ENCODE measurements at regions not wholly inside any gene's neighbourhood (a gene's known extent, or its start where the extent isn't known, plus 50 kb on each side); places are given as distances from the start of the nearest gene placed in this dataset.

DNA sequence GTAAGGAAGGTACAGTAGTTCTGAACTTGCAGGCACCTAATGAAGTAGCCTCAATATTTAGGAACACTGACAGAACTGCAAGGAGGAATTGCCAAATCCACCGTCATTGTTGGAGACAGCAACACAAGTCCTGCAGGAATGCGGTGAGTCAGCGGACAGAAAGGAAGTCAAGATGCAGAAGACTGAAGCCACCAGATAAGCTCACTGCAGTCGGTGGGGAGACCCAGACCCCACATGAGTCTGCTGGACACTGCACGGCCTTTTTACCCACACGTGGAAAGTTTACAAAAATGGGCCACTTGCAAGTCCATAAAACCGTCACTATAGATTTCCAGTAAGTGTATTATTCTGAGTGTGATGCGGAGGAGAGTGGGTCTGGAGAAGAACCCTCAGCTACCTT lies 1471.6 kb downstream of the TBC1D22A start:
- no peak for DNase-seq

DNA sequence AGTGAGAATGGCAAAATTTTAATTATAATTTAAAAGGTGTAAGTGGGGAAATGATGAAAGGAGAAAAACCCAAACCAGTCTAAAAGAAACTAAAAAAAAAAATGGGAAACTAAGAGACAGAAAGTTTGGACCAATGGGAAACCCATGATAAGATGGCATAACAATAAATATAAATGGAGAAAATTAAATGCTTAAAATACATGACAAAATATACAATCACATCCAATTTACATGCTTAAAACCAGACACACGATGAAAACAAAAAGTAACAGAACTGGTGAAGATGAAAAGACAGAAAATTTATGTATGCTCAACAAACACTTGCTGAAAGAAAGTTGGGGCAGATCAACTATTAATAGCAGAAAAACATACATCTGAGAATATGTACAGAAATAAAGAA lies 1471.1 kb downstream of the TBC1D22A start:
- no peak for DNase-seq

DNA sequence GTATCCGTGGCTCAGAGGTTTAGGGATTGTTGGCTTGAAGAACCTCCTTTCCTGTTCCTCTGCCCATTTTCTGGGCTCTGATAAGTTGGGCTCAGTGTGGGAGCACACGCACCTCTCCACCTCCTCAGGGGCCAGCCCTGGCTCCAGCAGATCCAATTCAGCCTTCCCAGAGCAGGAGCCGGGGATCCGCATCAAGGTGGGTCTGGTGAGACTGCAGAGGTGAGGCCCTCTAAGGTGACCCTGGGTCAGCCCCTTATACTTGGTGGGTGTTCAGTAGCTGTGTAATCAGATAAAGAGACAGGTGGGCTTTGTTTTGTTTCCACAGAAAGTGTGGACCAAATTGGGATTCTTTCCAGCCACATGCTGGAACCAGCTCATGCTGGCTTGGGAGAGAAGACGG lies 1466.0 kb downstream of the TBC1D22A start:
- DNase-seq = no peak

DNA sequence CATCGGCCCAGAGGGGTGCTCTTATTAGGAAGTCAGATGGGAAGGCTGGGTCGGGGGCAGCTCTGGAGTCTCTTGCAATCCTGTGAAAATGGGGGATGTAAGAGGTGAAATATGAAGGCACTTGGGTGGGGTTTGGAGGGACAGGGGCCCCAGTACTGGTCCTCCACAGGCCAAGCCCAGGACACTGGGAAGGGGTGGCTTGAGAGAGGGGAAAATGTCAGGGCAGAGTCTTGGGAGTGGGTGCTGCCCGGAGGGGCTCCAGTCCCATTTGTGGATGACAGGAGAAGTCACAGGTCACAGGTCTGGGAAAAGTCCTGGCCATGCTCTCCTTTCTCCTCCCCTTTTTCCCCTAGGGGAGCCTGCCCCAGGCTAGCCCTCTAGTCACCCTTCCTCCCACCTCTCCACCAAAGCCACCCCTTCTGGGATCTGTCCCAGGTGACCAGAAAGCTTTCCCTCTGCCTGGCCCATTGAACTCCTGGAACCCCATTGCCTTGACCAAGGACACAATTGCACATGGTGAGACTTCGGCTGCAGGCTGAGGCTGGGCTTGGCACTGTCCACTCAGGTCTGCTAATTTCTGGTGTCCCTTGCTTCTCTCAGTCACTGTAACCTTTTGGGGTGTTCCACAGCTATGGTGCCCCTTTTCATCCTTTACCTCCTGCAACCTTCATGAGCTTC lies 1465.0 kb downstream of the TBC1D22A start:
- no peak for DNase-seq

DNA sequence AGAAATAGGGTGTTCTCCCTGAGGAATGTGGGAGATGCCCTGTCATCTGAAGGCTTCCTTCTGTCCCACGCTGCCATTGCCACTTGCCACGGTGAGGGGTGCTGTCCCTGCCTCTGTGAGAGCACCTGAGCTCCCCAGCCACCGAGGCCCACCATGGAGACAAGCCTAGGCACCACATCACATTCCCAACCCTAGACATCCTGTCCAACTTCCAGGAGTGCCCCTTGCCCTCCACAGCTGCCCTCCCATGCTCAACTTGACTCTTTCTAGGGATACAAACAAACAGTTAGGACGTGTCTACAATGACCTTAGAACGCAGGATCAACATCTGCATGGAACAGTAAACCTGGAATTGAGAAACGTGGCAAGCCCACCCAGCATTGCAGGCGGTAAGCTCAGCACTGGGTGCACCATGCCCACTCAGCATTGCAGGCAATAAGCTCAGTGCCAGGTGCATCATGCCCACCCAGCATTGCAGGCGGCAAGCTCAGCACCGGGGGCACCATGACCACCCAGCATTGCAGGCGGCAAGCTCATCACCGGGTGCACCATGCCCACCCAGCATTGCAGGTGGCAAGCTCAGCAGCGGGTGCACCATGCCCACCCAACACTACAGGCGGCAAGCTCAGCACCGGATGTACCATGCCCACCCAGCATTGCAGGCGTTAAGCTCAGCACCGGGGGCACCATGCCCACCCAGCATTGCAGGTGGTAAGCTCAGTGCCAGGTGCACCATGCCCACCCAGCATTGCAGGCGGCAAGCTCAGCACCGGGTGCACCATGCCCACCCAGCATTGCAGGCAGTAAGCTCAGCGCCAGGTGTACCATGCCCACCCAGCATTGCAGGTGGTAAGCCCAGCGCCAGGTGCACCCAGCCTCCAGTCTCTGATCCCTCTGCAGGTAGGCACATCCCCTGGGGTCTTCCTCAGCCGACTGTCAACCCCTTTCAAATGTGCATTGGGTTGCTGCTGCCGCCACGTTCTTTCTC lies 1463.9 kb downstream of the TBC1D22A start:
- DNase-seq = no peak

DNA sequence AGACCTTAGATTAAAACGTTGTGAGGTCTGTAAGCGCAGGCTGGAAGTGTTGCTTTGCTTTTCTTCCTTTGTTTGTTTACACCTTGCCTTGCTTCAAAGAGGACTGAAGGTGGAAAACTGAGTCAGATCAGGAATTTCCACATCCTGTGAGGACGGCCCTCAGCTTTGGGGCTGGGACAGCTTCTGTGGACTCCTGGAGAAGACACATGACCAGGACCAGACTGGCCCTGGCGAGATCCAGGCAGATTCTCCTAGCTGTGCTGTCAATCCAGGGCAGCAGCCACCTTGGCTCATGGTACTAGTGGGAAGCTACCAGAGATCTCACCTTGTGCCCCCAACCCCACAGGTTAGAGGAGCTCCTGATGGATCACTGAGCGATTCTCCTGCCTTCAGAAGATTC lies 1461.9 kb downstream of the TBC1D22A start:
- no peak for DNase-seq

DNA sequence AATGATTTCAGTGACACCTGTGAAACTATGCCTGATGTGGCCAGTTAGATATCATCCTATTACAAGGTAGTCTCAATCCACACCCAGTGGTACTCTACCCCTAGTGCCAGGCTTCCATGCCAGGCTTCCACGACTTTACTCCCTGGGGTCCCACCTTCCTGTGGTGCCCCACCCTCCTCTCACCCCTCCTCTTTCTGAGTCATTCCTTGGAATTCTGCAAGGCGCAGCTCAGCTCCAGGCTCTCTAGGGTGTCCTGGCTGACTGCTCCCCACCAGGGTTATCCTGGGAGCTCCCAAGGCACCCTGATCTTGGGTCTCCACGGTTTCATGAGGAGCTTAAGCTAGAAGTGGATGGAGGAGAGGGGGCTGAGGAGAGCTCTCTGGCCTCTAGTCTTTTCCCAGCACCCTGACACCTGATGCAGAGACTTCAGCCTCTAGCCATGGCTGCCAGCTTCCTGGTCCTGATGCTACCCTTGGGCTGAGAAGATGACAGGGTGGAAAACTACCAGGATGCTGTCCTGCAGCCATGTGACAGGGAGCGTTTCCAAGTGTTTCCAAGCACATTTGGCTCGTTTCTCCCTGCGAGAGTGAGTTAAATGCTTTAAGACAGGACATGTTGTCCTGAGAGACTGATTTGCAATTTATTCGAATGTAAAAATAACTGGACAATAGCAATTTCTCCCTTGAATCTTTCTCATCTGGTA lies 1461.2 kb downstream of the TBC1D22A start:
- no peak for DNase-seq

DNA sequence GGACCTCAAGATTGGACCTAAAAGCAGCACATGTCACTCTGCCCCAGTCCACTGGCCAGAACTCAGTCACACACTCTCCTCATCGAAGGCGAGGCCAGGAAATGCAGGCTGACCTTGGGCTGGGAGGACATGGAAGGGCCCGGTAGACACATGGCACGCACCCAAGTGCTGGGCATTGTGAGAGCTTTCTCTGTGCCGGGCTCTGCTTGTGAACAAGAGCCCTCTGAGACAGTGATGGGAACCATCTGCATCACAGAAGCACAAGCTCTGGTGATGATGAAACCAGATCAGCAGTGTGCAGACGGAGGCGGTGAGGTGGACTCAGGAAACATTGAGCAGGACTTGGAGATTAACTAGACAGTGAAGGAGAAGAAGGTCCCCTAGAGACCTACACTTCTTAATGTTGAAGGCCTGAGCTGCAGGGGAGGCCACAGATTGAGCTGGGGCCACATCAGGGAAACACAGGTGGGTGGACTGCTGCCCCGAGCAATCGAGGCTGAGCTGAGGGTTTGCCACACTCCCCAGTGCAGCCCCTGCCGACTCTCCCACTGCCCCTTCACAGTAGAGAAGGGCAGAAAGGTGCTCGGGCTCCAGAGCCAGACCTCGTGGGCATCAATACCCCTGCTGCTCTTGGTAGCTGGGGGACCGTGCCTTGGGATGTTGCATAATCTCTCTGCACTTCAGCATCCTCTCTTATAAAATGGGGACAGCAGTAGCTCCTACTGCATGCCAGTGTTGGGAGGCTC lies 1460.5 kb downstream of the TBC1D22A start:
- DNase-seq = no peak

DNA sequence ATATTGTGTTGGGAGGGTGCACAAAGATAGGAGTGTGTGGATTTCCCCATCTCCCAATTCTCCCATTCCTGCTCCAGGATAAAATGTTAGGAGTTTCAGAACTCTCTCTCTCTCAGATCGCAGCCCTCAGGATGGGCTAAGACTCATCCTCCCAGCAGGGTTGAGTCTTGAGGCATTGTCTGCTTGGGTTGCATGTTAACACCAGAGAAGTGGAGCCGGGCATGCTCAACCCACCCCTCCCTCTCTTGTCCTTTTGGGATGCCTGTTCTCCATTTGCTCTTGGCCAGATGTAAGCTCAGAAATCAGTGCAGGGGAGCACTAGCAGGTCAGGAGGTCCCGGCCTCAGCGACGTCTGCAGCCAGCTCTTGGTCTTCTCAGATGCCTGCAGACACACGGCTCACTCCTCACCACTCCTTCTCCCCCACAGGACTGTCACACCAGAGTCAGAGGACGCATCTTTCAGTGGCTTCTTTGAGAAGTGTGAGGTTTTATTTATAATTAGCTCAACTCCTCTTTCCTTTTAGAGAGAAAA lies 1456.5 kb downstream of the TBC1D22A start:
- no peak for DNase-seq

DNA sequence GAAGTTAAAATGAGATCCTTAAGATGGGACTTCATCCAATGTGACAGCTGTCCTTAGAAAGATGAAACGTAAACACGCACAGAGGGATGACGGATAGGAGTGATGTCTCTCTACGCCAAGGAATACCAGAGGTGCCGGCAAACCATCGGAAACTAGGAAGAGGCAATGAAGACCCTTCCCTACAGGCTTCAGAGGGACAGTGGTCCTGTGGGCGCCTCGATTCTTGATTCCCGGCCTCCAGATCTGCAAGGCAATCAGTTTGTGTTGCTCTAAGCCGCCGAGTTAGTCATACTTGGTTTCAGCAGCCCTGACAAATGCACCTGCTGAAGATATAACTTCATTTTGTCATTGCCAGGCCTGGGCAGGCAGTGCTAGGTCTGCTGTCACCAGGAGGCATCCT lies 1455.1 kb downstream of the TBC1D22A start:
- DNase-seq = no peak

DNA sequence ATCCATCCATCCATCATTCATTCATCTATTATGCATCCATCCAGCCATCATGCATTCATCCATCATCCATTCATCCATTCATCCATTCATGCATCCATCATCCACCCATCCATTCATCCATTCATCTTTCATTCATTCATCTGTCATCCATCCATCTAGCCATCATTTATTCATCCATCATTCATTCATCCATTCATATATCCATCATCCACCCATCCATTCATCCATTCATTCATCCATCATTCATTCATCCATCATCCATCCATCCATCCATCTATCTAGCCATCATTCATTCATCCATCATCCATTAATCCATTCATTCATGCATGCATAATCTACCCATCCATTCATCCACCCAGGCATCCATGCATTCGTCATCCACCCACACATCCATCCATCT lies 1450.3 kb downstream of the TBC1D22A start:
- DNase-seq = no peak

DNA sequence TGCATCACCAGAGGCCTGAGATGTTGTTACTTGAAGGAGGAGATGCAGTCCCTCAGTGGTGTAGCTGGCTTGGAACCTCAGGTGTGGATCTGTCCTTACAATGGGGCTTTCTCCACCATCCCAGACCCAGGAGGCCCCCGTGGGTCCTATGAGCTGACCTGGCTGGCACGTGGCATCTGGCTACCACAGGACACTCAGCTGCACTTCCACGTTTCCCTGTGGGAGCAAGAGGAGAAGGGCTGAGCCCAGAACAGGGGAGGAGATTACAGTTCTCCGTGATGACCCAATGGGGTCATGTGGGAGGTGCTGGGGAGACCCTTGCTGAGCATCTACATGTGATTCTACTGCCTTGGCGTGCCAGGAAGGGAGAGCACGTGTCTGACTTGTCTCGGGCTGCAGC lies 1448.4 kb downstream of the TBC1D22A start:
- no peak for DNase-seq

DNA sequence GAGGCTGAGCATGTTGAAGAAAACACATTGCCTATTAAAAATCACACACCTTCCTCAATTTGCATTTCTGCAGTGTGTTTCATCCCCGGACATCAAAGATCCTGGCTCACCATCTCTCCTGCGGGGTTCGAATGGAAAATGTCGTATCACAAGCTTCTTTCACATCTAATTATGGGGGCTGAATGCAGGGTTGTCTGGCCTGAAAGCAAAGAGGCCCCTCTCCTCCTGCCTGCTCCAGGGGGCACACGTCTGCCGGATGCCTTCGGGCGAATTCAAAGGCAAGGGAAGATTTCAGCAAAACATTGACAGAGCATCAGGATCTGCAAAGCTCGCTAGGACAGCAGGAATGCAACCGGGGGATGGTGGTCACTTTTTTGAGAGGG lies 1447.7 kb downstream of the TBC1D22A start:
- DNase-seq = no peak

DNA sequence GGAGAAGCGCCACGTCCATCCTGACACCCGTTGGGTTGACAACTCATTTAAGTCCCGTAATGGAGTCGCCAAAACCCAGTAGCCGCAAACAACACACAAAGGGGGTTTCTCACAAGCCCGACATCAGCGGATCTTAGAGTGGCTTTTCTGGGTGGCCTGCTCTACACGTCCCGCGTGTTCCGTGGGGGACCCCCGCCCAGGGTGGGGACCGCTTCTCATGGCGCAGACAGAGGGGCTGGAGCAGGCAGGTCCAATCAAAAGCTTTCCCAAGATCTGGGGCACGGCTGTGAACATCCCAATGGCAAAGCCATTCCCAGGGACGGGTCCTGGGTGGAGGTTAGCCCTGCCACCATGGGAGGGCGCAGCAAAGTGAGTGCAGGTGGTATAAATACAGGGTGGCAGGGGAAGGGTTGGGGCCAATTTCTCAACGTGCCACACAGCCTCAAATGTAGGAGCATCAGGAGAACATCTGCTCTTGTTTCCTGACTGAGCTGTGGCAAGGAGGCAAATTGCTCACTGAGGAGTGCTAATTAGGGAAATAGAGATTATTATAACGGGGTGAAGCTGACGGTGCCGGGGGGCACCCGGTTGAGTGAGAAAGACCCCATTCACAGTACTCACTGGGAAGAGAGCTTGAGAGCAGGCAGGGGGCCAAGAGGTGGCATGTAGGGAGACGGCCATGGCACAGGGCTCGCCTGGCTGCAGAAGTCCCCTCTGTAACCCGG lies 1447.2 kb downstream of the TBC1D22A start:
- DNase-seq = no peak

DNA sequence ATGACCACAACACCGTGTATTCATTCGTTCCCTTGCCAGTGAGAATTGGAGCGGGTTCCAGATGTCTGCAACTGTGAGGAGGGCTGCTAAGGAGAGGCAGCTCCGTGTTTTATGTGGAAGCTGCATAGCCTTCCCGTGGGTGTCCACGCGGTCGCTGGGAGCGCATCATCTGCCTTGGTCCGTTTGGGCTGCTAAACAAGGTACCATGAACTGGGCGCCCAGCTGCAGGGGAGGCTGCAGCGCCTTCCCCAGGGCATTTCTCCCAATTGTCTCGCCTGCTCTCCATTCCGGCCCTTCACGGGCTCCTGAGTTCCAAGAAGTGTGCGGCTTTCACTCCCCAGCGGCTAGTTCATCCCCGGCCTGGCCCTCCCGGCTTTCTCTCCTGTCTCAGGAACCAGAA lies 1446.4 kb downstream of the TBC1D22A start:
- no peak for DNase-seq

DNA sequence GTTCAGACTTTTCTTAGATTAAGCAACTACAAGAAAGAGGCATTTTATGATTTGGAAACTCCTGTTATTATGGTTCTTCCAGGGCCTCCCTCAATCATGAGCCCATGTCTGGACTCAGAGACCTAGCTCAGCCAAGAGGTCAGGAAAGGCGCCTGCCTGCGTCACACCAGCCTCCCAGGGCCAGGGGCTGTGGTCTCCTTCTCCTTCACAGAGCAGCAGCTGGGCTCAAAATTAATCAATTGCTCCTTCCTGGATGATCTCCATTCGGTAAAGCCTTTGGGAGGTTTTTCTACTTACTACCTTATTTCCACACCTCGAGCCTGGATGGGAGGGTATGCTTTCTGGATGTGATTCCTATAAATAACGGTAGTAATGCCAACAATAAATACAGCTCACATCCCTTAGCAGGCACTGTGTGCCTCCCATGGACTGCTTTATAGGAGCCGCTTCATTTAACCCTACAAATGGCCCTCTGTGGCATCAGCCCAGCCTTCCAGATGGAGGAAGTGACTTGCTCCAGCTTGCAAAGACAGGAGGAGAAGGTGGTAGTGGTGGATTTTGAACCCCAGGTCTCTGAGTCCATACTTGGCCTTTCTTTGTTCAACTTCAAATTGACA lies 1445.6 kb downstream of the TBC1D22A start:
- no peak for DNase-seq

DNA sequence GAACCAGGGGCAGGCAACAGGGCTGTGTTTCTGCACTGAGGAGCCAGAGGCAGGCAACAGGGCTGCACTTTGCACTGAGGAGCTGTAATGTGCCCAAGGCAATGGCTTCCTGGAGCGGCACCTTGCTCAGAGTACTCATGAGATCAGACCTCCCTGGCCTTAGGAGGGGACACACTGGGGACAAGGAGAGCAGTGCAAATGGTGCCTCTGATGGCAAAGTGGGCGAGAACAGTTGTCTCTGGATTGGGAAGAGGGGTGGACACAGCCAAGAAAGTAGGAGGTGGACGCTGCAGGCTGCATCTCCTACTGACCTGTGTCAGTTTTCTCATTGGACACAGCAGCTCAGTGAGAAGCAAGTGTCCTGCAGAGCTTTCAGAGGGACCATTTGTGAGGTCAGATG lies 1443.3 kb downstream of the TBC1D22A start:
- DNase-seq = no peak

DNA sequence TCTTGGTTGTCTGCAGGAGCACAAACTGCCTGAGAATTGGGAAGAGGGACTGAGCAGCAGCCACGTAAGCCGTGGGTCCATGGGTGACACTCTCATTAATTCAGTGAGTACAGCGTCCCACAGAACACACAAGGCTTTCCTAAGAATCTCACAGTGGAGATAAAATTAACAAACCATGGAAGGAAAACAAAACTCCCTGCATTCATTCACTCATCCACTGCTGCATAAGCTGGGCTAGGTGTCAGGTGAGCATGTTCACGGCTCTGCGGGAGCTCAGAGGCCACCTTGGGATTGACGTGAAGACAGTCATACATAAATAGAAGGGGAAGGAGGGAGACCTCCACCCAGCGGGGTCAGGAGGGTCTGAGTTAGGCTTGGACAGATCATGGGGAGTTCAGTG lies 1442.7 kb downstream of the TBC1D22A start:
- DNase-seq = no peak

DNA sequence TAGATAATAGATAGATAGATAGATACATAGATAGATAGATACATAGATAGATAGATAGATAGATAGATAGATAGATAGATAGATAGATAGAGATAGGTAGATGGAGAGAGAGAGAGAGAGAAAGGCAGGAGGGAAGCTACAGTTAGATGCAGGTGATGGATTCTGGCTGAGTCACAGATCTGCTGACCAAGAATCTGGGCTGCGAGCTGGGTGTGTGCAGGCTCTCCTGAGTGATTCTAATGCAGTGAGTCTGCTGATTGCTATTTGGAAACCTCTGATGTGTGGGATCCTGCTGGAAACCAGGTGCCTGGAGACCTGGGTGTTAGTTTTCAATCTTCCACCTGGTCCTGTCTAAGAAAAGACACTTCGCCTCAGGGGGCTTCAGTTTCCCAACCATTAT lies 1441.8 kb downstream of the TBC1D22A start:
- no peak for DNase-seq

DNA sequence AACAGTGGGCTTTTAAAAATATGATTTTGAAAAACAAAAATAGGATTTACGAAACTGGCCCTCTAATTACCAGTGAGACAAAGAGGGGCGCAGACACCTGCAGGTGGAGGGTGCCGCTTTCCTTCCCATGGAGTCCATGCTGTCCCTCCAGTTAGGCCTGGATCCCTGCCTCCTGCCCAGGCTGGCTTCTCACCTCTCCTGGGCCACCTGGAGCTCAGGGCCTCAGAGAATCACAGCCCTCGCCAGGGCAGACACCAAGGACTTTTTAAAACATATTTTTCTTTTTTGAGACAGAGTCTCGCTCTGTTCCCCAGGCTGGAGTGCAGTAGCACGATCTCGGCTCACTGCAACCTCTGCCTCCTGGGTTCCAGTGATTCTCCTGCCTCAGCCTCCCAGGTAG lies 1437.2 kb downstream of the TBC1D22A start:
- no peak for DNase-seq

Measured in NCI-H1417 treated with DMSO at 0.1 percent for 48 hours (cell line).